Dedifferentiated amniotic fluid mesenchymal stem cell (primary cell): ENCODE measurements at regions not wholly inside any gene's neighbourhood (a gene's known extent, or its start where the extent isn't known, plus 50 kb on each side); places are given as distances from the start of the nearest gene placed in this dataset.
"Not testable (repeated sequence)": the region's sequence is repeated elsewhere in the genome, so short reads cannot be mapped to it uniquely, and the experiment has no call there.

Experiments used
- DNase-seq: peaks from one replicate; pipeline ENCODE4 v3.0.0-alpha.2; 2016; ENCODE audit errors: extremely low spot score

- not testable (repeated sequence) for DNase-seq
These were observed 75.9 kb downstream of the RRM2 start for GRCh38 chr2:10198482-10198881.

- no peak for DNase-seq
These were observed 78.7 kb downstream of the RRM2 start for GRCh38 chr2:10201201-10201600.

- no peak for DNase-seq
These were observed 79.7 kb downstream of the RRM2 start for GRCh38 chr2:10202131-10202665.

GRCh38 chr2:10204326-10205161 lies 82.0 kb downstream of the RRM2 start:
- DNase-seq: no peak

- DNase-seq: no peak
These were observed 82.6 kb downstream of the RRM2 start for GRCh38 chr2:10205162-10205475.

GRCh38 chr2:10208736-10209135 lies 86.2 kb downstream of the RRM2 start:
- DNase-seq: no peak

GRCh38 chr2:10209406-10209935 lies 86.9 kb downstream of the RRM2 start:
- no peak for DNase-seq

- DNase-seq: no peak
These were observed 87.8 kb downstream of the RRM2 start for GRCh38 chr2:10210336-10210735.

- no peak for DNase-seq
These were observed 89.4 kb downstream of the RRM2 start for GRCh38 chr2:10211844-10212422.

- DNase-seq: no peak
These were observed 89.9 kb upstream of the HPCAL1 start for GRCh38 chr2:10212827-10213226.

GRCh38 chr2:10214179-10214578 lies 88.5 kb upstream of the HPCAL1 start:
- DNase-seq: no peak

GRCh38 chr2:10215393-10215935 lies 87.2 kb upstream of the HPCAL1 start:
- no peak for DNase-seq

- DNase-seq: no peak
These were observed 85.8 kb upstream of the HPCAL1 start for GRCh38 chr2:10216677-10217488.

- DNase-seq: no peak
These were observed 84.9 kb upstream of the HPCAL1 start for GRCh38 chr2:10217489-10218435.

- DNase-seq: no peak
These were observed 82.4 kb upstream of the HPCAL1 start for GRCh38 chr2:10220045-10220901.

GRCh38 chr2:10220902-10221391 lies 81.8 kb upstream of the HPCAL1 start:
- peak; percentile 18 for DNase-seq

GRCh38 chr2:10221443-10221842 lies 81.3 kb upstream of the HPCAL1 start:
- DNase-seq: no peak

- no peak for DNase-seq
These were observed 80.5 kb upstream of the HPCAL1 start for GRCh38 chr2:10221976-10222870.

GRCh38 chr2:10223471-10223870 lies 79.2 kb upstream of the HPCAL1 start:
- no peak for DNase-seq
